ENCODE measurements at regions not wholly inside any gene's neighbourhood (a gene's known extent, or its start where the extent isn't known, plus 50 kb on each side); places are given as distances from the start of the nearest gene placed in this dataset.

GRCh38 chr6:91317984-91318383, 731.1 kb upstream of the MAP3K7 start:
- no peak for DNase-seq

GRCh38 chr6:91317247-91317835, 730.5 kb upstream of the MAP3K7 start:
- DNase-seq, result no peak

DNA sequence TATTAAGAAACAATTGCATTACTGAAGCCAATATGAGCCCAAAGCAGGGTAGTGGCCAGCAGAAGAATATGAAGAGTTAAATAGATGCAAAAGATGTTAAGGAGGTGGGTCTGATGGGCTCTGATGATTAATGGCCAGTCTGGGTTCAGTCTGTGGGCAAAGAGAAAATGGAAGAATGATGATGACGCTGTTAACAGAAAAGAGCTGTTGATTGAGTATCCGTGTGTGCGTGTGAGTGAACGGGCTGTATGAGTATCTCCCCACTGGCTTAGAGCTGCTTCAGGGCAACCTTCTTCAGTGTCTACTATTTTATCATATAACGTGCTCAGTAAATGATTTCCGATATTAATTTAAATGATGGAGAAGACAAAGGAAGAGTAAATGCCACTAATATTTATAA, 723.3 kb upstream of the MAP3K7 start:
- no peak for DNase-seq

DNA sequence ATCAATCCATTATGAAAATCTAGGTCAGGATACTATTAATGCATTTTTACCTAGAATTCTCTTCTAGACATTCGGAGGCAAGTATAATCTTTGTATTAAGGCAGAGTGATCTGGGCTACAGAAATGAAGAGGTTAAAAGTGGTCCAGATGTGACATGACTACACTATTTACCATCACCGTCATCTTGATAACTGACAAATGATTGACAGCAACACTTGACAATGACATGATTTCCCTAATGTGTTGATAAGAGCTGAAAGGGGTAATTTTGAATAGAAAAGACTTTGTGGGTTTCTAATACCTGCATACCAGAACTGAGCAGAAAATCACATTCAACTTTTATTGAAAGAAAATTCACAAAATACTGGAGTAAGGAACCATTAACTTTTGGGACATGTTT, 718.9 kb upstream of the MAP3K7 start:
- DNase-seq, result no peak

- DNase-seq, result no peak
Observed at GRCh38 chr6:91304521-91304920, 717.6 kb upstream of the MAP3K7 start.

- DNase-seq, result no peak
Observed at GRCh38 chr6:91303326-91303725, 716.5 kb upstream of the MAP3K7 start.

DNA sequence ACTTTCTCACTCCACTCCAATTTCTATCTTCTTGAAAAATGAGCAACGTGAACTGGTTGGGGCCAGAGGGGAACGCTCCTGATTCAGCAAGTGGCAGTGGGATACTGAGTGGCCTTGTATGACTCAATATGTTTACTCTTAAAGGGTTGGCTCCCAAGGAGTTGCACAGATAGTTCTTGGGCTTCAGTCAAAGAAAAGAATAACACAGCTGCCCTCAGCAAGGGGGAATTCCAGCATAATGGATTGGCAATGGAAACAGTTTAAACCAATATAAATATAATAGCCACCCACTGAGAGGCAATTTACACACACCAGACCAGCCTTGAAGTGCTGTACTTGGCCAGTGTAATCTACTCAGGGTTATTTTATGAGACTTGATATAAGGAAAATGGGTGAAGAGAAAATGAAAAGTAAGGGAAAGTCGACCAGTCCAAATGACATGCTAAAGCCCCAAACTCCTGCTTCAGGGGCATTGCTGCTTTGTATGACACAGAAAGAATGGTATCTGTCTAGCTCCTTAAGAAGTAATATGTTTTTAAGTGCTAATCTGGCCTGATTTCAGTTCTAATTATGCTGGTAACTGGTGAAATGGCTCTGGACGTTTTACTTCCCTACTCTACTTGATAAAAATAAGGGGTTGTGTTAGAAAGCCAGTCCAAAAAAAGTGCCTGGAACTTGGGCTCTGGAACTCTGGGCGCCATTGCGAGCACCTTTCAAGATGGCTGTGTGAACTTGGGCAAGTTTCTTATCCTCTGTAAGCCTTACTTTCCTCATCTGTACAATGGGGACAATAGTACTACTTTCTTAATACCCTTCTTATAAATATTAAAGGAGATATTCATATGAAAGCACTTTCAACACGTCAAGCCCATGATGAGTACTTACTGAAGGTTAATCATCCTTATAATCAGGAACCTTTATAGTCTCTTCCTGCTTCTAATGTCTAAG, 712.9 kb upstream of the MAP3K7 start:
- no peak for DNase-seq

DNA sequence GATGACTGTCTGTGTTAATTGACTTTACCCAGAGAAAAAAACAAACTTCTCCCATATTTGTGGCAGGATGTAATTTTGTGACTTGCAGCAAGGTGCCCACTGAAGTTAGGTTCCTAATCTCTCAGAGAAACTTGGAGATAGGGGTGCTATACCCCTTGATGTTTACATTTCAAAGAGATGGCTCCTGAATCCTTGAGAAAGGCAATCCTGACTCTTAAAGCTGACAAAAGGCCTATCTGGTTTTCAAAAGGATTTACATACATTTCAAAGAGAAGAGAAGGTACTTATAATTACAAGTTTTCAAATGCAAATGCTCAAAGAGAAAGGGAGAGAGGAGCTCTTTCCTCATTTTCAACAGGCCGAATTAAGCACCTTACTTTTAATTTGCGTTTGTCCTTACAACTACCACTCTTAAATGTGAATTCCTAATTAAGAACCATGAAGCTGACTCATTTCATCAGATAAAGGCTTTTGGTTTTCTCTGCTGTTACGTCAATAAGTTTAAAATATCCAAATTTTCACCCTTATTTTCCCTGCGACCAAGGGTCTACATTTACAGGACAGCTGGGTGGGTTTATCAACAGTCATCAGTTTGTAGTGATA, 711.8 kb upstream of the MAP3K7 start:
- no peak for DNase-seq

- DNase-seq, result no peak
Observed at GRCh38 chr6:91293395-91293794, 706.5 kb upstream of the MAP3K7 start.

DNA sequence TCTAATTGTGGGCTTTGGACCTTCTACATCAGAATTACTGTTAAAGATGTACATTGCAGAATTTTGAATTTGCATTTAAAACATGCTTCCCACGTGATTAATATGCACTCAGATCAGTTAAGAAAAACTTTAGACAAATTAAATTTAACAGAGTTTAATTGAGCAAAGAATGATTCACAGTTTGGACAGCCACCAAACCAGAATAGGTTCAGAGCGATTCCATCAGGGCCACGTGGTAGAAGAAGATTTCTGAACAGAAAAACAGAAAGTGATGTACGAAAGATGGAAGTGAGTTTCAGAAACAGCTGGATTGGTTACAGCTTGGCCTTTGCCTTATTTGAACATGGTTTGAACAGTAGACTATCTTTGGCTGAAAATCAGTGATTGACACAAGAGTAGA, 704.2 kb upstream of the MAP3K7 start:
- DNase-seq, result no peak

DNA sequence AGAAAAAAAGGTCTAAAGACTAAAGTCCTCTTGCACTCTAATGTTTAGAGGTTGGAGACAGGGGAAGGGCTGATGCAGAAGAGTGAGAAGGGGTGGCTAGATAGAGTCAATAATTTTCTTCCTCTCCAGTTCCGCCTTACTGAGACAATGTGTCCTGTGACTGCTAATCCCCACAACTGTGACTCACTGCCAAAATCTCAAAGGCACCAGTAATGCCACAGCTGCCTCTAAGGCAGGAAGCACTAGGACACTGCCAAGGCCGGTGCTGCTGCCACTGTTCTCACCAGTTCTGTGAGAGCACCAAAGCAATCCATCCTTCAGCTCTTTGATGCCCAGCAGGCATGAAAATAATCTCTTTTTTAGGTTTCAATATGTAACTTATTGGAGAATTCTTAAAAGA, 701.9 kb upstream of the MAP3K7 start:
- no peak for DNase-seq

DNA sequence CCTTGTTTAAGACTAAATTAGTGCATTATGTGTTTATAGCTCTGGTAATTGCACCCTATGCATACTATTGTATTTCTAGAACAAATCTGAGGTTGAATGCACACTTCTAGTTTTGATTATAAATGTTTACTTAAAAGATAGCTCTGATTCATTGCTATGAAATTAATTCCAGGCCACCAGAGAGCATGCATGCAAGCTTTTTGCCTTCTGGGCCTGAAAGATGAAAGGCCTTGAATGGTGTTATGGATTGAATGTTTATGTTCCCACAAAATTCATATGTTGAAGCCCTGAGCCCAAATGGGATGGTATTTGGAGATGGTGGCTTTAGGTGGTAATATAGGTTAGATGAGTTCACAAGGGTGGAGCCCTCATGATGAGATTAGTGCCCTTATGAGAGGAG, 695.0 kb upstream of the MAP3K7 start:
- DNase-seq, result no peak

DNA sequence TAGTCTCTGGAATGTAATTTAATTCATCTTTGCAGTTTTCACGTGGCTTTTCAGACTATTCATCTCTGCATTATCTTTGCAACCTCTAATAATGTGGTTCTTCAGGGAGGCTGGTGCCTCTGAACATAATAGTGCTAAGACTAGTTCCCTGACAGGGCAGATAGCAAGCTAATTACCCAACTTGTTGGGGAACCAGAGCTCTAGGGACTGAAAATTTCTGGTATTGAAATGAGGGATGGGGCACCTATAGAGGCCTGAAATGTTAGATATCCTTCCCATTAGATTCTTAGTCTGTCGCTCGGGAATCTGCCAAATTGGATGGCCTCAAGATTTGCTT, 693.6 kb upstream of the MAP3K7 start:
- DNase-seq, result no peak

- no peak for DNase-seq
Observed at GRCh38 chr6:91279740-91280493, 693.0 kb upstream of the MAP3K7 start.

DNA sequence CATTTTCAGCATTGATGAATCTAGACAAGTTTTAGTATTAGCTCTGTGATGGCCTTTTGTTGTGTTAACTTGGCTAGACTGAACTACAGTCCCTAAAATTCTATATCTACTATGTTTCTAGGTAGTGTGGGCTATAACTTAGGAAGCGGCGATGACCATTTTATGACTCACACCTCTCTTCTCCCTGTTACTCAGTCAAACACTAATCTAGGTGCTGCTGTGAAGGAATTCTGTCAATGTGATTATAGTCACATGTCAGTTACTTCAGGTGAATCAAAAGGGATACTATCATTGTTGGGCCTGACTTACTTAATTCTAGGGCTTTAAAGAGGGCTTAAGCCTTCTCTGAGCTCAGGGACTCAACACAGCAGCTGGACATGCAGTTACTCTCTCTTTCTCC, 691.5 kb upstream of the MAP3K7 start:
- DNase-seq, result no peak

GRCh38 chr6:91276315-91276714, 689.4 kb upstream of the MAP3K7 start:
- peak; percentile 23 for DNase-seq

GRCh38 chr6:91273729-91274128, 686.9 kb upstream of the MAP3K7 start:
- DNase-seq, result peak; percentile 6

GRCh38 chr6:91271807-91272206, 684.9 kb upstream of the MAP3K7 start:
- no peak for DNase-seq

GRCh38 chr6:91268941-91269340, 682.1 kb upstream of the MAP3K7 start:
- DNase-seq, result no peak

- no peak for DNase-seq
Observed at GRCh38 chr6:91267246-91267645, 680.4 kb upstream of the MAP3K7 start.

GRCh38 chr6:91266156-91266555, 679.3 kb upstream of the MAP3K7 start:
- no peak for DNase-seq

- DNase-seq, result no peak
Observed at GRCh38 chr6:91243436-91243835, 656.6 kb upstream of the MAP3K7 start.

DNA sequence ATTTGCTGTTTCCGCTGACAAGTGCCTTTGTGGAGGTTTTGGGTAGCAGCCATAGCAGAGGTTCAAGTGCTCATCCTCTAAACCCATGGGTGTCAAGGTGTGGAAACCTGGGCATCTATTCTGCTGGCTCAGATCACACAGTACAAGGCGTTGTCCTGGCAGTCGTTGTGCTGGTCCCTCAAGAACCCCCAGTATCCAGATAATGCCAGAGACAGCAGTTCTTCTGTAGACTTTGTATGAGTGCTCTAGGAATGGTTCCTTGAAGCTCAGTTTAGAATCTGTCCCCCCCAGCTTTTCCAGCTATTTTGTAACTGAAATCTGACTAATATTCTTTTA, 655.7 kb upstream of the MAP3K7 start:
- no peak for DNase-seq
